HG03066 (cell line): ENCODE measurements at regions not wholly inside any gene's neighbourhood (a gene's known extent, or its start where the extent isn't known, plus 50 kb on each side); places are given as distances from the start of the nearest gene placed in this dataset.
"Not testable (repeated sequence)": the region's sequence is repeated elsewhere in the genome, so short reads cannot be mapped to it uniquely, and the experiment has no call there.

Experiments used
- ATAC-seq: cut with Tn5 transposase; IDR thresholded peaks from one replicate; pipeline ENCODE4 v1.9.1; 2021; ENCODE audit warnings: low read depth; ENCODE audit not compliant: unreplicated experiment

GRCh38 chr3:109982201-109982600, 644.9 kb upstream of the DPPA4 start:
- no peak for ATAC-seq

GRCh38 chr3:109984976-109985375, 647.6 kb upstream of the DPPA4 start:
- no peak for ATAC-seq

GRCh38 chr3:109985943-109986555, 648.7 kb upstream of the DPPA4 start:
- ATAC-seq, result no peak

GRCh38 chr3:109994853-109995252, 657.5 kb upstream of the DPPA4 start:
- no peak for ATAC-seq

- no peak for ATAC-seq
Observed at GRCh38 chr3:109995377-109995776, 658.0 kb upstream of the DPPA4 start.

GRCh38 chr3:110001905-110002304, 664.6 kb upstream of the DPPA4 start:
- not testable (repeated sequence) for ATAC-seq

- ATAC-seq, result no peak
Observed at GRCh38 chr3:110006913-110007312, 669.6 kb upstream of the DPPA4 start.

- ATAC-seq, result no peak
Observed at GRCh38 chr3:110015231-110015963, 678.1 kb upstream of the DPPA4 start.

GRCh38 chr3:110016235-110016815, 679.0 kb upstream of the DPPA4 start:
- no peak for ATAC-seq

GRCh38 chr3:110017304-110017703, 680.0 kb upstream of the DPPA4 start:
- no peak for ATAC-seq

- ATAC-seq, result no peak
Observed at GRCh38 chr3:110021659-110022058, 684.3 kb upstream of the DPPA4 start.

- not testable (repeated sequence) for ATAC-seq
Observed at GRCh38 chr3:110023022-110023421, 685.7 kb upstream of the DPPA4 start.

- no peak for ATAC-seq
Observed at GRCh38 chr3:110026421-110026820, 689.1 kb upstream of the DPPA4 start.

GRCh38 chr3:110027446-110028080, 690.2 kb upstream of the DPPA4 start:
- no peak for ATAC-seq

- no peak for ATAC-seq
Observed at GRCh38 chr3:110031975-110032374, 694.6 kb upstream of the DPPA4 start.

GRCh38 chr3:110059431-110059830, 722.1 kb upstream of the DPPA4 start:
- ATAC-seq, result no peak

GRCh38 chr3:110062716-110063115, 725.4 kb upstream of the DPPA4 start:
- no peak for ATAC-seq

- no peak for ATAC-seq
Observed at GRCh38 chr3:110063178-110063577, 725.8 kb upstream of the DPPA4 start.

- no peak for ATAC-seq
Observed at GRCh38 chr3:110066206-110066605, 728.9 kb upstream of the DPPA4 start.

GRCh38 chr3:110067527-110067926, 730.2 kb upstream of the DPPA4 start:
- peak; percentile 49 for ATAC-seq

GRCh38 chr3:110069761-110070160, 732.4 kb upstream of the DPPA4 start:
- no peak for ATAC-seq
